ENCODE measurements at regions not wholly inside any gene's neighbourhood (a gene's known extent, or its start where the extent isn't known, plus 50 kb on each side); places are given as distances from the start of the nearest gene placed in this dataset.
A peak's percentile ranks its signal among the peaks of the same experiment; 100 is the strongest.
"Not testable (repeated sequence)": the region's sequence is repeated elsewhere in the genome, so short reads cannot be mapped to it uniquely, and the experiment has no call there.

- DNase-seq (ENCODE audit: low read depth) = no peak
- TF ChIP-seq, protein P1, sequence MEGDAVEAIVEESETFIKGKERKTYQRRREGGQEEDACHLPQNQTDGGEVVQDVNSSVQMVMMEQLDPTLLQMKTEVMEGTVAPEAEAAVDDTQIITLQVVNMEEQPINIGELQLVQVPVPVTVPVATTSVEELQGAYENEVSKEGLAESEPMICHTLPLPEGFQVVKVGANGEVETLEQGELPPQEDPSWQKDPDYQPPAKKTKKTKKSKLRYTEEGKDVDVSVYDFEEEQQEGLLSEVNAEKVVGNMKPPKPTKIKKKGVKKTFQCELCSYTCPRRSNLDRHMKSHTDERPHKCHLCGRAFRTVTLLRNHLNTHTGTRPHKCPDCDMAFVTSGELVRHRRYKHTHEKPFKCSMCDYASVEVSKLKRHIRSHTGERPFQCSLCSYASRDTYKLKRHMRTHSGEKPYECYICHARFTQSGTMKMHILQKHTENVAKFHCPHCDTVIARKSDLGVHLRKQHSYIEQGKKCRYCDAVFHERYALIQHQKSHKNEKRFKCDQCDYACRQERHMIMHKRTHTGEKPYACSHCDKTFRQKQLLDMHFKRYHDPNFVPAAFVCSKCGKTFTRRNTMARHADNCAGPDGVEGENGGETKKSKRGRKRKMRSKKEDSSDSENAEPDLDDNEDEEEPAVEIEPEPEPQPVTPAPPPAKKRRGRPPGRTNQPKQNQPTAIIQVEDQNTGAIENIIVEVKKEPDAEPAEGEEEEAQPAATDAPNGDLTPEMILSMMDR (conservative IDR thresholded peaks at IDR 0.05; ENCODE audit: low read length) = no peak
- H3K4me3 ChIP-seq (ENCODE audit: low read length) = no peak overlapping the region
These were observed 56.0 kb upstream of the SORCS2 start for GRCh38 chr4:7136351-7136750.

DNA sequence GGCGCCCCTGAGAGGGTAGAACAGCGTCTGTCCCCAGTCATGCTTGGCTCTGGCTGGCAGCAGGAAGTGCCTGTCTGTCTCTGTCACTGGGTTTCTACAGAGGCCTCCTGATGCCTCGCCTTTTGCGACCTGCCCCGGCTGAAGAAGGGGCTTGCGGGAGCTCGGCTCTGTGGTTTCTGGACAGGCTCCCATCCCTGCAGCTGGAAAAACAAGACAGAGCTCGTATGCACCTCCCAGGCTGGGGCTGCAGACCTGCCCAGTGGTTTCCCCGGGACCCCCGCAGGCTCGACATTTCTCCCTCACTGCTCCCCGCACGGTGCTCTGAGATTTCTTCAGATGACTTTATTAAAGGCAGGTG lies 57.0 kb upstream of the SORCS2 start:
- TF ChIP-seq, protein P1 (conservative IDR thresholded peaks at IDR 0.05; ENCODE audit: low read length) = no peak
- H3K4me3 ChIP-seq (ENCODE audit: low read length) = no peak overlapping the region
- peak; percentile 40 for DNase-seq (ENCODE audit: low read depth)

DNA sequence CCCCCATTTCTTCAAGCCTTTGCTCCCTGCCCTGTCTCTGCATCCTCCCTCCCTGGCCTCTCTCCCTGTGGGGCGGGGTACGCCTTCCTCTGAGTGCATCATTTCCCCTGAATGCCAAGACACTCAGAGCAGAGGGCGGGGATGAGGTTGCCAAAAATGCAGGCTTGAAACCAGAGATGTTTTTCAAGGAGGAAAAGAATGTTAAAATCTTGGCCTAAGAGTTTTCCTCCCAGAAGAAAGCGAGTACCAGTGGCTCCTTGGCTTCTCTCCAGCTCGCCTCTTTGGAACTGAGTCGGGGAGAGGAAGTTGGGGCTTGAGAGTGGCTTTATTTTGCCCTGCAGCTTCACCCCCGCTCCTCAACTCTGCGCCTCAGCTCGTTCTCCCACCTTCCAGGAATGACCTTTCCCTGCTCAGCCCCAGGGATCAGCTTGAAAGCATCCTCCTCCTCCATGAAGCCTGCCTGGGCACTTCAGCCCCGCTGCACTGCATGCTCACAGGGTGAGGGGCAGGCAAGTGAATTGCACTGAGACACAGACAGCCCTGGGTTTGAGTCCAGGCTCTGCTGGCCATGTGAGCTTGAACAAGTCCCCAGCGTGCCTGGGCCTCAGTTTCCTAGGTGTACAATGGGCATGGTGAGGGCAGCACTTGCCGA lies 57.5 kb upstream of the SORCS2 start:
- peak; percentile 96 for DNase-seq (ENCODE audit: low read depth)
- TF ChIP-seq, protein P1 (conservative IDR thresholded peaks at IDR 0.05; ENCODE audit: low read length) = no peak

DNA sequence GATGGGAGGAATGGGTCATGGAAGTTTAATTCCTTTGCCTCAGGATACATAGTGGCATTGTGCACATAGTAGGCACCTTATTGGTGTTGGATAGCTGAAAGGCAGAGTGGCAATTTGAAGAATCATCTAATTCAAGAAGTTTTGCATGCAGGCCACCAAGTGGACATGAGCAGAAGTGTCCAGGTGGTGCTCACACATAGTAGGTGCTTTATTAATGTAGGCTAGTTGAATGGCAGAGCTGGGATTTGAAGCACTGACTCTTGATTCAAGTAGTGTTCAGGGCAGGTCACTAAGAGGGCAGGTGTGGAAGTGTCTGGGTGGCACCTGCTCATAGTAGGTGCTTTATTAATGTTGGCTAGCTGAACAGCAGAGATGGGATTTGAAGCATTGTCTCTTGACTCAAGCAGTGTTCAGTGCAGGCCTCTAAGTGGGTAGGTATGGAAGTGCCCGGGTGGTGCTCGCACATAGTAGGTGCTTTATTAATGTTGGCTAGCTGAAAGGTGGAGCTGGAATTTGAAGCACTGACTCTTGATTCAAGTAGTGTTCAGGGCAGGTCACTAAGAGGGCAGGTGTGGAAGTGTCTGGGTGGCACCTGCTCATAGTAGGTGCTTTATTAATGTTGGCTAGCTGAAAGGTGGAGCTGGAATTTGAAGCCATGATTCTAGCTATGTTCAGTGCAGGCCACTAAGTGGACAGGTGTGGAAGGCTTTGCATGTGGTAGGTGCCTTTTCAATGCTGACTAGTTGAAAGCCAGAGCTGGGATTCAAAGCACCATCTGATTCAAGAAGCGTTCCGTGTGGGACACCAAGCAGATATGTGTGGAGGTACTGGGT lies 58.3 kb upstream of the SORCS2 start:
- not testable (repeated sequence) for DNase-seq (ENCODE audit: low read depth); H3K4me3 ChIP-seq (ENCODE audit: low read length)

More for the DNA sequence above, 57.5 kb upstream of the SORCS2 start:
- H3K4me3 ChIP-seq (ENCODE audit: low read length) = no peak overlapping the region

DNA sequence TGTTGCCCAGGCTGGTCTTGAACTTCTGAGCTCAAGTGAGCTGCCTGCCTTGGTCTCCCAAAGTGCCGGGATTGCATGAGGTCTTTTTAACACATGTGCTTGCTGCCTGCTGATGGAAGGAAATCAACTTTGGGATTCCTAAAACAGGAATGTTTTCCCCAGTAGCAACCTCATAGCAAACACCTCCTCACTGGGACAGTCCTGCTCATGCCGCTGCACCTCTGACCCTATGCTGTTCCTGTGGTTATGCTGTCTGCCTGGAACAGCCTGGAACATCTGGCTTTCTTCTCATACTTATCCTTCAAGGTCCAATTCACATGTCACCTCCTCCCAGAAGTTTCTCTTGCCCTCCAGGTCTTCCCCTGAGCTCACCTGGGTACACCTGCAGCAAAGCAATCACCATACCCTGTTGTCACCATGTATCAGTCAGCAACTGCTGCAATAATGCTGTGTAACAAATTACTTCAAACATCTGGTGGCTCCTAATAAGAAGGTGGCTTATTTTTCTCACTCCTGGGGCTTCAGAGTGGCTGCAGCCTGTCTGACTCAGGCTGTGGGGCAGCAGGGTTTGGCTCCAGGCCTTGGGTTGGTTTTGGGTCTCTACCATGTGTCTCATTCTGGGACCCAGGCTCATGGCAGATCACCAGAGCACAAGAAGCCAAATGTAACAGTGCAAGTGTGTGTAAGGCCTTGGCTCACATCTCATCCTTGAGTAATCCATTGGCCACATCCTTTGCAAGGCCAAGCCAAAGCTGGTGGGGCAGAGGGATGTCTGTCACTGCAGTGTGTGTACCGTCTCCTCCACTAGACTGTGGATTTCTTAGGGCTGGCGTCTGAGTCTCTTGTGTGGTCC lies 59.4 kb upstream of the SORCS2 start:
- peak; percentile 88 for DNase-seq (ENCODE audit: low read depth)
- H3K4me3 ChIP-seq (ENCODE audit: low read length) = no peak overlapping the region
- TF ChIP-seq, protein P1 (conservative IDR thresholded peaks at IDR 0.05; ENCODE audit: low read length) = no peak

DNA sequence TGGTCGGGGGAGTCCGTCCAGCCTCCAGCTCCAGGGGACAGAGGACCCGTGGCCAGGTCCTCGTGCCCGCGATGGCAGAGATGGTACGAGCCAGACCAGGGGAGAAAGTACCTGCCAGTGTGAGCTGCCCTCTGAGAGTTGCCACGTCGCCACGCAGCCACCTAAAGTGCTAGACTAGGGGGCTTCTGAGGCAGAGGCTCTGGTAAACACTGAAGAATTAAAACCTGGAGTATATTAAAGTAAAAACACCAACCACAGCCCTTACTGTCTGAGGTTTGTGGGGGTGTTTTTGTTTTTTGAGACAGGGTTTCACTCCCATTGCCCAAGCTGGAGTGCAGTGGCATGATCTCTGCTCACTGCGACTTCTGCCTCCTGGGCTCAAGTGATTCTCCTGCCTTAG lies 60.1 kb upstream of the SORCS2 start:
- H3K4me3 ChIP-seq (ENCODE audit: low read length) = no peak overlapping the region
- TF ChIP-seq, protein P1 (conservative IDR thresholded peaks at IDR 0.05; ENCODE audit: low read length) = no peak
- no peak for DNase-seq (ENCODE audit: low read depth)

DNA sequence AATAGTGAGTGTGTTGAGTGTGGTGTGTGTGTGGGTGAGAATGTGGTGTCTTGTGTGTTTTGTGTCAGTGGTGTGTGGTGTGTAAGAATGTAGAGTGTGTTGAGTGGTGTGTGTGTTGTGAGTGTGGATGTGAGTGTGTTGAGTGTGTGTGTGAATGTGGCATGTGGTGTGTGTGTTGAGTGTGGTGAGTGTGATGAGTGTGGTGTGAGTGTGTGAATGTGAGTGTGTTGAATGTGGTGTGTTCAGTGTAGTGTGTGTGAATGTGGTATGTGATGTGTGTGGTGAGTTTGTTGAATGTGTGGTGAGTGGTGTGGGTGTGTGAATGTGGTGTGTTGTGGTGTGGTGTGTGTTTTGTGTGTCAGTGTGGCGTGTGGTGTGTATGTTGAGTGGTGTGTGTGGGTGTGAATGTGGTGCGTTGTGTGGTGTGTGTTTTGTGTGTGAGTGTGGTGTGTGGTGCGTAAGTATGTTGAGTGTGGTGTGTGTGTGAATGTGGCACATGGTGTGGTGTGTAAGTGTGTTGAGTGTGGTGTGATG lies 60.8 kb upstream of the SORCS2 start:
- TF ChIP-seq, protein P1 (conservative IDR thresholded peaks at IDR 0.05; ENCODE audit: low read length) = no peak
- DNase-seq (ENCODE audit: low read depth) = no peak
- H3K4me3 ChIP-seq (ENCODE audit: low read length) = no peak overlapping the region

All from AG10803 (cell line).